ENCODE measurements at regions not wholly inside any gene's neighbourhood (a gene's known extent, or its start where the extent isn't known, plus 50 kb on each side); places are given as distances from the start of the nearest gene placed in this dataset.

DNA sequence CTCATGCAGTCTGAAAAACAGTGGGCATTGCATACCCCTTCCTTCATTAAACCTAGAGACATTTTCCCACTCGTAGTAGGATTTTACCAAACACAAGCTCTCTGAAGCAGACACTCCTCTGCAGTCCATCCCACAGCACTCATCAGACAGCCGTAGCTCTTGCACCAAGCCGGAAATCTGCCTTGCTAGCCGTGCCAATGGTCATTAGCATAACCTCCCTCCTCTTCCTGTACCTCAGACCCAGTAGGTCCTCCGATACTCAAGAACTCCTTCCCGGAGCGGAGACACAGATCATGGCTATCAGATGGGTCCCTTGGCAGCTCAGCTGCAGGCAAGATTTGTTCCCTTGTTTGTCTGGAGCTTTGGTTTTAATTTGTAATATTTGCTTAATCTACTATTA lies 483.1 kb upstream of the PSMD7 start:
- no peak for TF ChIP-seq CEBPB (IDR thresholded peaks at IDR 0.05; ENCODE audit: low read depth)
- TF ChIP-seq, protein P1, sequence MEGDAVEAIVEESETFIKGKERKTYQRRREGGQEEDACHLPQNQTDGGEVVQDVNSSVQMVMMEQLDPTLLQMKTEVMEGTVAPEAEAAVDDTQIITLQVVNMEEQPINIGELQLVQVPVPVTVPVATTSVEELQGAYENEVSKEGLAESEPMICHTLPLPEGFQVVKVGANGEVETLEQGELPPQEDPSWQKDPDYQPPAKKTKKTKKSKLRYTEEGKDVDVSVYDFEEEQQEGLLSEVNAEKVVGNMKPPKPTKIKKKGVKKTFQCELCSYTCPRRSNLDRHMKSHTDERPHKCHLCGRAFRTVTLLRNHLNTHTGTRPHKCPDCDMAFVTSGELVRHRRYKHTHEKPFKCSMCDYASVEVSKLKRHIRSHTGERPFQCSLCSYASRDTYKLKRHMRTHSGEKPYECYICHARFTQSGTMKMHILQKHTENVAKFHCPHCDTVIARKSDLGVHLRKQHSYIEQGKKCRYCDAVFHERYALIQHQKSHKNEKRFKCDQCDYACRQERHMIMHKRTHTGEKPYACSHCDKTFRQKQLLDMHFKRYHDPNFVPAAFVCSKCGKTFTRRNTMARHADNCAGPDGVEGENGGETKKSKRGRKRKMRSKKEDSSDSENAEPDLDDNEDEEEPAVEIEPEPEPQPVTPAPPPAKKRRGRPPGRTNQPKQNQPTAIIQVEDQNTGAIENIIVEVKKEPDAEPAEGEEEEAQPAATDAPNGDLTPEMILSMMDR (IDR thresholded peaks at IDR 0.05 in 2 of 3, conservative IDR thresholded peaks at IDR 0.05 in 1 of 3; ENCODE audit: borderline replicate concordance in 1 of 3, insufficient read depth in 1 of 3, low read depth in 2 of 3, low read length in 2 of 3) = no peak
- no peak for TF ChIP-seq YY1 (IDR thresholded peaks at IDR 0.05; ENCODE audit: extremely low read depth, insufficient replicate concordance, low read depth, low read length)
- no peak for TF ChIP-seq FOSL1 (IDR thresholded peaks at IDR 0.05; ENCODE audit: low read depth)
